SK-N-SH treated with all-trans-retinoic acid at 6 μM for 48 hours (cell line): ENCODE measurements at regions not wholly inside any gene's neighbourhood (a gene's known extent, or its start where the extent isn't known, plus 50 kb on each side); places are given as distances from the start of the nearest gene placed in this dataset.

ENCODE experiments used
- ATAC-seq: fragments of 200-7000 bp; cut with Tn5 transposase; 3 replicates; pipeline ENCODE4 v1.9.1; 2020; ENCODE audit warnings: mild to moderate bottlenecking, moderate library complexity
- ARNTL ChIP-seq: fragments of 450-650 bp; formaldehyde crosslinking; IDR thresholded peaks from 2 replicates; pipeline ENCODE4 v1.5.0; 2020; ENCODE audit warnings: low read depth, mild to moderate bottlenecking, moderate library complexity, borderline replicate concordance
- BACH2 ChIP-seq: fragments of 250-450 bp; sonication (Bioruptor Pico); IDR thresholded peaks from 2 replicates; pipeline ENCODE4 v1.9.0; 2021; ENCODE audit warnings: mild to moderate bottlenecking, borderline replicate concordance
- CREB5 ChIP-seq: fragments of 250-450 bp; sonication (Bioruptor Pico); IDR thresholded peaks from 2 replicates; pipeline ENCODE4 v1.5.1; 2020; ENCODE audit warnings: low read depth, mild to moderate bottlenecking, moderate library complexity
- CSDC2 ChIP-seq: fragments of 250-450 bp; sonication (Bioruptor Pico); IDR thresholded peaks from 2 replicates; pipeline ENCODE4 v1.5.0; 2020; ENCODE audit warnings: mild to moderate bottlenecking, moderate library complexity
- CSRNP3 ChIP-seq: fragments of 250-450 bp; sonication (Bioruptor Pico); IDR thresholded peaks from 2 replicates; pipeline ENCODE4 v1.5.1; 2021; ENCODE audit warnings: mild to moderate bottlenecking, moderate library complexity
- ESRRG ChIP-seq: fragments of 250-450 bp; sonication (Bioruptor Pico); IDR thresholded peaks from 2 replicates; pipeline ENCODE4 v1.6.1; 2021; ENCODE audit warnings: mild to moderate bottlenecking
- GLIS3 ChIP-seq: fragments of 250-450 bp; sonication (Bioruptor Pico); IDR thresholded peaks from 2 replicates; pipeline ENCODE4 v1.5.0; 2020; ENCODE audit warnings: mild to moderate bottlenecking, moderate library complexity
- ISL1 ChIP-seq: fragments of 250-450 bp; sonication (Bioruptor Pico); IDR thresholded peaks from 2 replicates; pipeline ENCODE4 v2.1.2; 2022; ENCODE audit warnings: mild to moderate bottlenecking, moderate library complexity
- OSR1 ChIP-seq: fragments of 250-450 bp; sonication (Bioruptor Pico); IDR thresholded peaks from 2 replicates; pipeline ENCODE4 v1.8.0; 2022; ENCODE audit warnings: moderate library complexity, mild to moderate bottlenecking, inconsistent platforms
- PATZ1 ChIP-seq: fragments of 250-450 bp; sonication (Bioruptor Pico); IDR thresholded peaks from 2 replicates; pipeline ENCODE4 v1.8.0; 2020; ENCODE audit warnings: mild to moderate bottlenecking, moderate library complexity, borderline replicate concordance
- POU6F1 ChIP-seq: fragments of 250-450 bp; sonication (Bioruptor Pico); IDR thresholded peaks from 2 replicates; pipeline ENCODE4 v1.8.0; 2021; ENCODE audit warnings: low read depth, mild to moderate bottlenecking, moderate library complexity, borderline replicate concordance
- PPARA ChIP-seq: fragments of 250-450 bp; sonication (Bioruptor Pico); IDR thresholded peaks from 2 replicates; pipeline ENCODE4 v1.5.0; 2020; ENCODE audit warnings: mild to moderate bottlenecking, borderline replicate concordance
- RARB ChIP-seq: fragments of 250-450 bp; sonication (Bioruptor Pico); IDR thresholded peaks from 2 replicates; pipeline ENCODE4 v1.8.0; 2021; ENCODE audit warnings: mild to moderate bottlenecking, moderate library complexity
- SNAI2 ChIP-seq: fragments of 250-450 bp; sonication (Bioruptor Pico); IDR thresholded peaks from 2 replicates; pipeline ENCODE4 v1.5.0; 2020; ENCODE audit warnings: mild to moderate bottlenecking, moderate library complexity
- TOX ChIP-seq: fragments of 250-450 bp; sonication (Bioruptor Pico); IDR thresholded peaks from 2 replicates; pipeline ENCODE4 v1.8.0; 2021; ENCODE audit warnings: mild to moderate bottlenecking, moderate library complexity, borderline replicate concordance
- TSHZ2 ChIP-seq: fragments of 250-450 bp; sonication (Bioruptor Pico); IDR thresholded peaks from 2 replicates; pipeline ENCODE4 v1.5.0; 2020; ENCODE audit warnings: mild to moderate bottlenecking, moderate library complexity
- ZC3H10 ChIP-seq: fragments of 250-450 bp; sonication (Bioruptor Pico); IDR thresholded peaks from 2 replicates; pipeline ENCODE4 v1.5.1; 2021; ENCODE audit warnings: mild to moderate bottlenecking, moderate library complexity
- ZFP3 ChIP-seq: fragments of 250-450 bp; sonication (Bioruptor Pico); IDR thresholded peaks from 2 replicates; pipeline ENCODE4 v1.5.0; 2020; ENCODE audit warnings: mild to moderate bottlenecking, moderate library complexity
- ZFP30 ChIP-seq: fragments of 450-650 bp; formaldehyde crosslinking; IDR thresholded peaks from 2 replicates; pipeline ENCODE4 v1.5.0; 2022; ENCODE audit warnings: mild to moderate bottlenecking, moderate library complexity
- ZNF565 ChIP-seq: fragments of 450-650 bp; formaldehyde crosslinking; conservative IDR thresholded peaks from 2 replicates; pipeline ENCODE4 v1.5.0; 2020; ENCODE audit warnings: low read depth, mild to moderate bottlenecking, moderate library complexity
- ZNF8 ChIP-seq: fragments of 450-650 bp; formaldehyde crosslinking; IDR thresholded peaks from 2 replicates; pipeline ENCODE4 v1.5.0; 2020; ENCODE audit warnings: mild to moderate bottlenecking, moderate library complexity

DNA sequence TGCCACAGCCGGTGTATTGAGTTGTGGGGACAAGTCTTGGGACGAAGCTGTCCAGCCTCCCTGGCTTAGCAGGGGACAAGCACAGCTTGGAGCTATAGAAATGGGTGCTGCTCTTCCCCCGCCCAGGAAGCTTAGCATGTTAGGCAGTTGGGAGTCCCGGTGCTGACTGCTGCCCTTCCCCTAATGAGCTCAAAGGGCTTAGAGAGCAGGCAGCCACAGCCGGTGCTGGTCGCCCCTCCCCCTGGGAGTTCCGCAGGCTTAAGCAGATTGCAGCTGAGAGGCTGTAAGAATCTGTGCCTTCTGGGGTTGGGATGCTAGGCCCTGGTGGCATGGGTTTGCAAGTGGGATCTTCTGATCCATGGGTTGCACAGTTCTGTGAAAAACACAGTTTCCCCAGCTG is 237.3 kb downstream of the DCDC2C start (continued):
- TF ChIP-seq CREB5 = no peak
- no peak for TF ChIP-seq OSR1 (CRISPR knock-in tag)
- TF ChIP-seq, all 23 proteins: peak for 0

- ATAC-seq = no peak
- no peak for TF ChIP-seq PATZ1 (CRISPR knock-in tag)
- TF ChIP-seq ZFP3 (CRISPR knock-in tag) = no peak
- TF ChIP-seq TSHZ2 (CRISPR knock-in tag) = no peak
- TF ChIP-seq ISL1 (CRISPR knock-in tag) = no peak
- TF ChIP-seq ZNF8 = no peak
- no peak for TF ChIP-seq CSRNP3 (CRISPR knock-in tag)
- no peak for TF ChIP-seq POU6F1 (CRISPR knock-in tag)
- TF ChIP-seq ESRRG (CRISPR knock-in tag) = no peak
- no peak for TF ChIP-seq RARB (CRISPR knock-in tag)
- no peak for TF ChIP-seq OSR1 (CRISPR knock-in tag)
- TF ChIP-seq, all 23 proteins: peak for 0
Observed at GRCh38 chr2:3942841-3943240, 239.5 kb downstream of the DCDC2C start.

DNA sequence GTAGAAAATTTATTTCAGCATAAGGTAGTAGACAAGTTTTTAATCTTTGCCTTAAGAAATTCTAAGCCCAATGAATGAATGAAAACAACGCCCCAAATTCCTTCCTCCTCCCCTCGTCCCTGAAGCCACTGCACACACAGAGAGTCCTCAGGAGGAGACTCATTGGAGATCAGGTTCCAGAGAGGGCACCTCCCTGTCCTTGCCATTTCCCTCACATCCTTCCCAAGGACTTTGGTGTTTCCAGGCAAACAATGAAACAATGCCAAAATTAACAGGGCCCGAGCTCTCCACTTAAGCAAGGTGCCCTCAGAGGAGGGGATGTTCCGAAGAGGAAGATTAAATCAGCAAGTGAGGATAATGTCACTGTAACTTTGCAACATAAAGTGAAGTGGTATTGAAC is 240.7 kb downstream of the DCDC2C start:
- no peak for ATAC-seq
- TF ChIP-seq OSR1 (CRISPR knock-in tag) = no peak
- no peak for TF ChIP-seq SNAI2 (CRISPR knock-in tag)
- TF ChIP-seq ZNF8 = no peak
- TF ChIP-seq PPARA (CRISPR knock-in tag) = no peak
- no peak for TF ChIP-seq GLIS3
- TF ChIP-seq, all 23 proteins: peak for 0

- no peak for ATAC-seq
- TF ChIP-seq ISL1 (CRISPR knock-in tag) (no peak), ARNTL (CRISPR knock-in tag) (no peak), ZNF565 (CRISPR knock-in tag) (no peak), TOX (no peak), ZFP3 (CRISPR knock-in tag) (no peak), ZNF8 (no peak), RARB (CRISPR knock-in tag) (no peak), ZC3H10 (CRISPR knock-in tag) (no peak), SNAI2 (CRISPR knock-in tag) (no peak), CSDC2 (CRISPR knock-in tag) (no peak), GLIS3 (no peak), PATZ1 (CRISPR knock-in tag) (no peak), ZFP30 (CRISPR knock-in tag) (no peak), CSRNP3 (CRISPR knock-in tag) (no peak), POU6F1 (CRISPR knock-in tag) (no peak), BACH2 (CRISPR knock-in tag) (no peak)
Observed at GRCh38 chr2:3944841-3945240, 241.5 kb downstream of the DCDC2C start.
